HepG2 (cell line): ENCODE measurements at regions not wholly inside any gene's neighbourhood (a gene's known extent, or its start where the extent isn't known, plus 50 kb on each side); places are given as distances from the start of the nearest gene placed in this dataset.

Source experiments
- ATAC-seq: fragments of 200-7000 bp; cut with Tn5 transposase; 3 replicates; pipeline ENCODE4 v1.9.1; 2020; ENCODE audit warnings: mild to moderate bottlenecking, moderate library complexity
- BruUV-seq: library from RNA; stranded (reverse); fragments of 400-500 nt; replicated peaks from 2 replicates; lab custom pipeline; 2021; lab: Mats Ljungman, UMichigan
- CTCF ChIA-PET: fragments of 300-600 bp; formaldehyde crosslinking; extraction: SDS; loops from one replicate; lab custom pipeline; 2021; ENCODE audit warnings: low total read pairs, inconsistent platforms, low intra/inter-chr PET ratio; lab: Yijun Ruan, JAX
- POLR2A ChIA-PET: fragments of 350-600 bp; sonication (Branson Sonifier 250); formaldehyde crosslinking; loops from one replicate; lab custom pipeline; 2020; ENCODE audit warnings: antibody characterized with exemption, inconsistent platforms; lab: Yijun Ruan, JAX
- DNase-seq: peaks from one replicate; pipeline ENCODE4 v3.0.0-alpha.2; 2015; ENCODE audit warnings: low spot score
- FAIRE-seq: peaks from 3 replicates; lab custom pipeline; 2011; peaks lifted over from hg19 to GRCh38; lab: Jason Lieb, UNC
- H2AFZ ChIP-seq: one replicate; pipeline ENCODE4 v1.6.1; 2011; ENCODE audit warnings: low read length, inconsistent platforms
- H3K27ac ChIP-seq: fragments of 300-600 bp; 3 replicates; pipeline ENCODE4 v1.8.0; 2011; ENCODE audit warnings: mixed run types, mild to moderate bottlenecking, mixed read lengths, low read length, inconsistent platforms; ENCODE audit not compliant: insufficient read depth; ENCODE audit errors: extremely low read length
- H3K27me3 ChIP-seq, 2 experiments: fragments of 200-600 bp in 1 of 2; 2 replicates in 1 of 2; 3 replicates in 1 of 2; pipeline versions ENCODE4 v1.6.0 to v1.8.0; 2011; ENCODE audit warnings: low read length in 2 of 2, mild to moderate bottlenecking in 2 of 2, moderate library complexity in 2 of 2, inconsistent platforms in 1 of 2; ENCODE audit not compliant: insufficient read depth in 2 of 2, control insufficient read depth in 1 of 2
- H3K36me3 ChIP-seq, 2 experiments: fragments of 200-600 bp in 1 of 2; replicated peaks in 1 of 2; 2 replicates in 1 of 2; 3 replicates in 1 of 2; pipeline versions ENCODE4 v1.5.1 to v1.8.0; 2011; ENCODE audit warnings: low read length in 2 of 2, inconsistent platforms in 1 of 2; ENCODE audit not compliant: insufficient read depth in 2 of 2, control insufficient read depth in 1 of 2
- H3K4me1 ChIP-seq: 2 replicates; pipeline ENCODE4 v1.5.1; 2012; ENCODE audit warnings: low read length, inconsistent platforms; ENCODE audit not compliant: insufficient read depth
- H3K4me2 ChIP-seq: 2 replicates; pipeline ENCODE4 v1.6.0; 2011; ENCODE audit warnings: low read depth, low read length, inconsistent platforms
- H3K4me3 ChIP-seq, 3 experiments: fragments of 200-600 bp in 1 of 3; sonication (generic), shearing (Covaris generic) in 1 of 3; replicated peaks in 1 of 3; 2 replicates each; pipeline ENCODE4 v1.5.1; 2011 to 2016; ENCODE audit warnings: low read length in 3 of 3, inconsistent platforms in 2 of 3, low read depth in 2 of 3, mild to moderate bottlenecking in 2 of 3, control low read depth in 1 of 3, mixed read lengths in 1 of 3; ENCODE audit not compliant: insufficient read depth in 1 of 3
- H3K79me2 ChIP-seq: one replicate; pipeline ENCODE4 v1.6.1; 2011; ENCODE audit warnings: low read length, inconsistent platforms; ENCODE audit not compliant: insufficient read depth
- H3K9ac ChIP-seq: 2 replicates; pipeline ENCODE4 v1.6.0; 2011; ENCODE audit warnings: mild to moderate bottlenecking, low read depth, low read length, inconsistent platforms; ENCODE audit not compliant: insufficient read depth
- H3K9me3 ChIP-seq: 2 replicates; pipeline ENCODE4 v1.5.1; 2012; ENCODE audit warnings: mild to moderate bottlenecking, low read length
- H4K20me1 ChIP-seq: 2 replicates; pipeline ENCODE4 v1.6.0; 2011; ENCODE audit warnings: inconsistent platforms, mild to moderate bottlenecking, low read length, moderate library complexity; ENCODE audit not compliant: insufficient read depth
- CREB1 ChIP-seq, 2 experiments: fragments of 450-650 bp in 1 of 2; IDR thresholded peaks; 2 replicates each; pipeline ENCODE4 v1.6.1; 2016 to 2017; ENCODE audit warnings: control low read depth in 1 of 2, mild to moderate bottlenecking in 1 of 2, missing compliant biosample characterization in 1 of 2, missing genetic modification characterization in 1 of 2
- KMT2A ChIP-seq: sonication (generic); formaldehyde crosslinking; IDR thresholded peaks from 2 replicates; pipeline ENCODE4 v1.4.0; 2020; ENCODE audit warnings: missing genetic modification reagents
- MAFF ChIP-seq: IDR thresholded peaks from 2 replicates; pipeline ENCODE4 v1.6.1; 2011; ENCODE audit warnings: low read depth, low read length, improper control_type of control experiment
- MAFK ChIP-seq, 2 experiments: IDR thresholded peaks in 1 of 2; conservative IDR thresholded peaks in 1 of 2; 2 replicates each; pipeline ENCODE4 v1.6.1; 2011; ENCODE audit warnings: improper control_type of control experiment in 2 of 2, low read length in 2 of 2
- TP53 ChIP-seq: sonication (generic); formaldehyde crosslinking; conservative IDR thresholded peaks from 2 replicates; pipeline ENCODE4 v1.4.0; 2020; ENCODE audit warnings: missing genetic modification reagents
- WGBS: methylation state at CpG from one replicate; pipeline ENCODE4 v1.1.6; 2017; ENCODE audit warnings: low lambda C conversion rate; 5-methylcytosine and 5-hydroxymethylcytosine counted together
- in situ Hi-C: cut with HindIII; loops from 2 replicates; pipeline ENCODE4 v1.10.0; 2017; ENCODE audit warnings: low pct_unique_long_range_greater_than_20kb; ENCODE audit not compliant: extremely low pct_ligation_motif_present
- intact Hi-C: fragments of 100-400 bp; cut with micrococcal nuclease; formaldehyde crosslinking; loops from one replicate; pipeline ENCODE4 v1.10.0; 2022; ENCODE audit not compliant: unreplicated experiment
- TF ChIP-seq, protein P1 (sequence below): sonication (generic); formaldehyde crosslinking; IDR thresholded peaks from 2 replicates; pipeline ENCODE4 v1.4.0; 2020; ENCODE audit warnings: mild to moderate bottlenecking, missing genetic modification reagents

DNA sequence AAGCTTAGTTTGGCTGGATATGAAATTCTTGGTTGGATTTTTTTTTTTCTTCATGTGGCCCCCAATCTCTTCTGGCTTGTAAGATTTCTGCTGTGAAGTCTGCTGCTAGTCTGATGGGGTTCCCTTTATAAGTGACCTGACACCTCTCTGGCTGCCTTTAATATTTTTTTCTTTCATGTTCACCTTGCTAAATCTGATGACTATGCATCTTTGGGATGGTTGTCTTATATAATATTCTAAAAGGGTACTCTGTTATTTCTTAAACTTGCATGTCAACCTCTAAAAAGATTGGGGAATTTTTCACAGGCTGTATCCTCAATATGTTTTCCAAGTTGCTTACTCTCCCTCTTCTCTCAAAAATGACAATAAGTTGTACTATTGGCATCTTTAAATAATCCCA lies 500.0 kb downstream of the CAAP1 start:
- CTCF ChIA-PET, result no interaction called here
- H3K27me3 ChIP-seq, result no peaks in the 10 kb centered on the region
- in situ Hi-C loops, result no loop called here
- no peaks in the 10 kb centered on the region for H4K20me1 ChIP-seq
- no TSS peak for BruUV-seq
- POLR2A ChIA-PET, result no interaction called here
- no peak overlapping the region for H3K4me3 ChIP-seq
- no peak overlapping the region for H3K27ac ChIP-seq
- intact Hi-C loops, result no loop called here
- no peaks in the 10 kb centered on the region for H3K79me2 ChIP-seq
- H3K9ac ChIP-seq, result no peak overlapping the region
- TF ChIP-seq, protein P1, sequence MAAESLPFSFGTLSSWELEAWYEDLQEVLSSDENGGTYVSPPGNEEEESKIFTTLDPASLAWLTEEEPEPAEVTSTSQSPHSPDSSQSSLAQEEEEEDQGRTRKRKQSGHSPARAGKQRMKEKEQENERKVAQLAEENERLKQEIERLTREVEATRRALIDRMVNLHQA (CRISPR knock-in tag), result no peak
- peak; percentile 56; the same call in 1 of the 2 replicates for TF ChIP-seq MAFF
- no peak for TF ChIP-seq KMT2A (CRISPR knock-in tag)
- peak; percentile 68 to 82 for TF ChIP-seq MAFK (conservative IDR thresholded peaks at IDR 0.05 in 1 of 2, IDR thresholded peaks at IDR 0.05 in 1 of 2; ENCODE audit: low read length in 2 of 2)
- TF ChIP-seq, all 625 proteins: peak for 2
- H3K9me3 ChIP-seq, result peaks cover 57% of the 10 kb centered on the region
- DNase-seq (no peak), ATAC-seq (no peak), FAIRE-seq (no peak)
- no peak overlapping the region for H2AFZ ChIP-seq
- H3K4me1 ChIP-seq, result no peaks in the 10 kb centered on the region
- no peaks in the 10 kb centered on the region for H3K36me3 ChIP-seq
- H3K4me2 ChIP-seq, result no peak overlapping the region

DNA sequence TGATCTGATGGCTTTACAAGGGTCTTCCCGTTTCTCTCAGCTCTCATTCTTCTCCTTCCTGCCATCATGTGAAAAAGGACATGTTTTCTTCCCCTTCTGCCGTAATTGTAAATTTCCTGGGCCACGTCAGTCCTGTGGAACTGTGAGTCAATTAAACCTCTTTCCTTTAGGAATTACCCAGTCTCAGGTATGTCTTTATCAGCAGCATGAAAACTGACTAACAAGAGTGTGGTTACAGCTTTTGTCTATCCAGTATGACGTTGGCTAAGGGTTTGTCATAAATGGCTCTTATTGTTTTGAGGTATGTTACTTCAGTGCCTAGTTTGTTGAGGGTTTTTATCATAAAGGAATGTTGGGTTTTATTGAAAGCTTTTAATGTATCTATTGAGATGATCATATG lies 501.6 kb downstream of the CAAP1 start:
- H3K4me1 ChIP-seq, result no peaks in the 10 kb centered on the region
- no TSS peak for BruUV-seq
- FAIRE-seq (no peak), ATAC-seq (no peak), DNase-seq (no peak)
- H3K36me3 ChIP-seq, result no peaks in the 10 kb centered on the region
- WGBS, result 4% methylated on average over 4 of the region's 4 CpGs
- no peak overlapping the region for H2AFZ ChIP-seq
- ChIA-PET CTCF (no interaction called here), POLR2A (no interaction called here)
- TF ChIP-seq TP53 (CRISPR knock-in tag) (no peak), CREB1 (IDR thresholded peaks at IDR 0.05) (peak; percentile 21; the same call in 1 of the 2 replicates), CREB1 (CRISPR knock-in tag; IDR thresholded peaks at IDR 0.05) (no peak)
- H3K9ac ChIP-seq, result no peak overlapping the region
- H3K4me3 ChIP-seq, result no peak overlapping the region
- no peaks in the 10 kb centered on the region for H4K20me1 ChIP-seq
- no peaks in the 10 kb centered on the region for H3K27me3 ChIP-seq
- in situ Hi-C loops, result no loop called here
- peaks cover 57% of the 10 kb centered on the region for H3K9me3 ChIP-seq
- no peak overlapping the region for H3K27ac ChIP-seq
- no peaks in the 10 kb centered on the region for H3K79me2 ChIP-seq
- intact Hi-C loops, result no loop called here
- no peak overlapping the region for H3K4me2 ChIP-seq
